AG09309 (cell line): ENCODE measurements at regions not wholly inside any gene's neighbourhood (a gene's known extent, or its start where the extent isn't known, plus 50 kb on each side); places are given as distances from the start of the nearest gene placed in this dataset.

ENCODE experiments used
- DNase-seq: peaks from one replicate; pipeline ENCODE4 v3.0.0-alpha.2; 2010; ENCODE audit warnings: low read depth
- H3K4me3 ChIP-seq: 2 replicates; pipeline ENCODE4 v1.5.1; 2011; ENCODE audit warnings: mild to moderate bottlenecking, low read depth, low read length, moderate library complexity; ENCODE audit not compliant: control insufficient read depth
- TF ChIP-seq, protein P1 (sequence below): IDR thresholded peaks from 2 replicates; pipeline ENCODE4 v1.5.1; 2011; ENCODE audit warnings: mild to moderate bottlenecking, low read depth, low read length, inconsistent platforms; ENCODE audit not compliant: insufficient read depth, control insufficient read depth; ENCODE audit errors: missing control alignments

DNA sequence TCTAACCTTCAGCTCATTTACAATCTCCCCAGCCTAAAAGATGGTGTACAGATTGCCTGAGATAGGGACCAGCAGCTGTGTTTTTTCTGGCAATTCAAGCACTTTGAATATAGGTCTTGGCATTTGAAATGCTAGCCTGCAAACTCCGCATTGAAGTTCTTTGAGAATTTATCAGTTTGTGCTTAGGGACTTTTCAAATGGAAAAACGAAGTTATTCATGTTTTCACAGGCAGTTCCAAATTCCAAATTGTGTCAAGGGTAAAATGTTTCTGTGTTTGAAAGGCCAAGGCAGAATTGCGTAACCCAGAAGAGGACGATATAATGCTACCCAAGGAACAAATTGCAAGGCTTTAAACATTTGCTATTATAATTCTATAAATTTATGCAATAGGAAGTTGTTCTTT lies 168.9 kb upstream of the RASSF8 start:
- TF ChIP-seq, protein P1, sequence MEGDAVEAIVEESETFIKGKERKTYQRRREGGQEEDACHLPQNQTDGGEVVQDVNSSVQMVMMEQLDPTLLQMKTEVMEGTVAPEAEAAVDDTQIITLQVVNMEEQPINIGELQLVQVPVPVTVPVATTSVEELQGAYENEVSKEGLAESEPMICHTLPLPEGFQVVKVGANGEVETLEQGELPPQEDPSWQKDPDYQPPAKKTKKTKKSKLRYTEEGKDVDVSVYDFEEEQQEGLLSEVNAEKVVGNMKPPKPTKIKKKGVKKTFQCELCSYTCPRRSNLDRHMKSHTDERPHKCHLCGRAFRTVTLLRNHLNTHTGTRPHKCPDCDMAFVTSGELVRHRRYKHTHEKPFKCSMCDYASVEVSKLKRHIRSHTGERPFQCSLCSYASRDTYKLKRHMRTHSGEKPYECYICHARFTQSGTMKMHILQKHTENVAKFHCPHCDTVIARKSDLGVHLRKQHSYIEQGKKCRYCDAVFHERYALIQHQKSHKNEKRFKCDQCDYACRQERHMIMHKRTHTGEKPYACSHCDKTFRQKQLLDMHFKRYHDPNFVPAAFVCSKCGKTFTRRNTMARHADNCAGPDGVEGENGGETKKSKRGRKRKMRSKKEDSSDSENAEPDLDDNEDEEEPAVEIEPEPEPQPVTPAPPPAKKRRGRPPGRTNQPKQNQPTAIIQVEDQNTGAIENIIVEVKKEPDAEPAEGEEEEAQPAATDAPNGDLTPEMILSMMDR = no peak
- no peak for DNase-seq
- no peak overlapping the region for H3K4me3 ChIP-seq

DNA sequence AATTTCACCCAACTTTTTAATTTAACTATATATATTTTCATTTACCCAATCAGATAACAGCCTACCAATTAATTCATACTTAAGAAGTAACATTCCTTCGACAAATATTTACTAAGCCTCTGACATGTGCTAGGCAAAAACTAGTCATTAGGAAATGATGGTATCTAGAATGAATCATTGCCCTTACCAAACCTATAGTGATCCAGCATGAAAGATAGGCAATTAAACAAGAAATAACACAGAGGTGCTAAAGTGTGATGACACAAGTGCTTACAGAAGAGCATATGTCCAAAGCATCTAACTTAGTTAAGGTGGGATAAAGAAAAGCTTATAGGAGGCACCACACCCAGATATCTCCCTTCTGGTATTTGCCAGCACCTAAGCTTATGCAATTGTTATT lies 166.5 kb upstream of the RASSF8 start:
- no peak overlapping the region for H3K4me3 ChIP-seq
- TF ChIP-seq, protein P1 = no peak
- DNase-seq = no peak

DNA sequence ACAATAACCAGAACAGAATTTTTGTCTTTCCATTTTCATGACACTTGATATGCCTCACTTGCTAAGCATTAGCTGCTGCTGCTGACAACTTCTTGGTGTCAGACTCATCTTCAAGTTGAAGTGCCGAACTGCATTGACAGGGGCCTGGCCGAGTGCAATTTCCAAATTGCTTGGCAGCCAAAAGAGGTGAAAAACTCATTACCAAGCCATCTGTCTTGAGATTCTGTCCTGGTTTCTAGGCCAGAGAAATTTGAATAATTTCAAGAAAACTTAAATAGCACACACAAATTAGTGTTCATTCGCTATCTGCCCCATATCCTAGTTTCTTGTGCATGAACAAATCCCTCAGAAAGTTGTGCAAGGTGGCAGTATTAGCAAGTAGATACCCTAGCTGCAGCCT lies 165.3 kb upstream of the RASSF8 start:
- H3K4me3 ChIP-seq = no peak overlapping the region
- TF ChIP-seq, protein P1 = no peak
- DNase-seq = no peak

DNA sequence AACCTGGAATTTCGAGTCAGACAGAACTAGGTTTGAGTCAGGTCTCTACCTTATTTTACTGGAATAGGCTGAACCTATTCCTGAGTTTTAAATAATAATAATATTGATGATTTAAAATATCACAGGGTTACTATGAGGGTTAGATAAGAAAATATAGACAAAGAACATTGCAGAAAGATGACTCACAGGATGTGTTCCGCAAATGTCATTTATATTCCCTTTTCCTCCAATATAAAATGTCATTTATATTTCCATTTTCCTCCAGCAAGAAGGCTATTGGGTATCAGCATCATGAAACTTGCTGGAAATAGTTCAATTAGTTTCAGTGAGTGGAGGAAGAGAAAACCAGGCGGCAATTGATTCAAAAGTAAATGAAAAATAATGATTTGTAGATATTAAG lies 163.9 kb upstream of the RASSF8 start:
- no peak for DNase-seq
- TF ChIP-seq, protein P1 = no peak
- H3K4me3 ChIP-seq = no peak overlapping the region

DNA sequence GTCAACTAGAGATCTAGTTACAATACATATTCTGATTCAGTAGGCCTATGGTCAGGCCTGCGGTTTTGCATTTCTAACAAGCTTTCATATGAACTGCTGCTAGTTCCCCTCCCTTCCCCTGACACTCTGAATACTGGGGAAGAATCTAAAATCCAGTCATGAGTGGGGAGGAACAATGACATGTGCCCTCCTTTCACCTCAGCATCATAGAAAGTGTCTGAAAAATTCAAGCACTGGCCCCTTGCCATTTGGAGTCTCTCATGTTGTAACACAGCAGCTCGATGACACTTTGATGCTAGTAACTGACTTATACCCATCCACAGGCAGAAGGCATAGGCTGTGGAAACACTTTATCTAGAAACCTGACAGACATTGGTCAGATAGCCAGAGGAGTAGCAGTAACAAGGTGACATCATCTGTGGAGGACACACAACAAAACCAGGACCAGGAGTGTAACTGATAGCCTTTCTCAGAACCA lies 161.9 kb upstream of the RASSF8 start:
- no peak overlapping the region for H3K4me3 ChIP-seq
- TF ChIP-seq, protein P1 = no peak
- DNase-seq = no peak

DNA sequence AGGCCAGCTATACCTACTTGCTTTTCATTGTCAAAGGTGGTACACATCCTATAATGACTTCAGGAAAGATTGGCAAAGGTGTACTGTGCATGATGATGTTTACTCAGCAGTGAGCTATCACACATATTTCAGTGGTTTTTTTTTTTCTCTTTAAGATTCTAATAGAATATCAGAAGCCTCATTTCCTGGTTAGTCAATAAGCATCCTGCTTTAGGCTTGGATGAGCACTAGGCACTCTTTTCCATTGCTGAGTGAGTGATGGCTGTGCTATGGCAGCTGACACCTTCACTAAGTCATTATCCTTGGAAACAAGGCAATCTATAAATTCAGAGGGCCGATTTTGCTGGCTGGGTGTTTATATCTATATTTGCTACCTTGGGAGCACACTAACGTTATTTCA lies 161.1 kb upstream of the RASSF8 start:
- DNase-seq = no peak
- no peak overlapping the region for H3K4me3 ChIP-seq
- TF ChIP-seq, protein P1 = no peak

DNA sequence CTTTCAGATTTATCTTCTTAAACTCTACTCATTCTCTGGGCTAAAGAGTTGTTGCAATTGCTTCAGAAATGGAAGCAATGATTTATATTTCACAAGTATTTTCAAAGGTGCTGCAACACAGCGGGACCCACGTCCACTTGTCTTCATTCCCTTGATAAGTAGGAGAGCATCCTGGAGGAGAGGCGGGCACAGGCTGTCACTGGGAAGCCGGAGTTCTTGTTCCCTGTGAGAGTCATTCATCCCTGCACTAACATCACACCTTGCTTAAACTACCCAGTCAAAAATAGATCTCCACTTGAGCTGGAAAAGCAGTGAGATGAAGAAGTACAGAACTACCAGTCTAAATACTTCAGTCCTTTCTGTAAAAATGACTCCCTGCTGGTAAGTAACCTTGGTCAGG lies 160.5 kb upstream of the RASSF8 start:
- TF ChIP-seq, protein P1 = no peak
- H3K4me3 ChIP-seq = no peak overlapping the region
- DNase-seq = no peak
